UCSD-AML1 (cell line): ENCODE measurements at regions not wholly inside any gene's neighbourhood (a gene's known extent, or its start where the extent isn't known, plus 50 kb on each side); places are given as distances from the start of the nearest gene placed in this dataset.

ENCODE experiments used
- DNase-seq: peaks from one replicate; lab custom pipeline; 2025; ENCODE audit not compliant: unreplicated experiment; lab: John Stamatoyannopoulos, UW

- peak; percentile 8 for DNase-seq
Measured at GRCh38 chr5:164360589-164360988, 855.2 kb downstream of the MAT2B start.

DNA sequence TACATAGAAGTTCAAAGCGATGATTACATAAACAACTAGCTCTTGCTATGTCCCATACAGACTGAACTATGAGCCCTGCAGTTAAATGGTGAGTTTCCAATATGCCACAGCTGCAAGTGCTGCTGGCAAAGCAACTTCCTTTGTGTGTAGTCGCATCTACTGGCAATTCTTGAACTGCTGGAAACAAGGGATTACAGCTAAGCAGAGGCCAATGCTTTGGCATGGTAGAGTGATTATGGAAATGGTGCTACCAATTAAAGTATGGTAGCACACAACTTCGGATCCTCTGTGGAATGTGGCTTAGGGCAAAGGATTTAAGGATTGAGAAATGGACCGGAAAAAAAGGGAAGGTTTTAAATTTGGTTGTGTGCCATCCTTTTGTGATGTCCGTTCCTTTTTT, 856.6 kb downstream of the MAT2B start:
- DNase-seq, result peak; percentile 7

DNA sequence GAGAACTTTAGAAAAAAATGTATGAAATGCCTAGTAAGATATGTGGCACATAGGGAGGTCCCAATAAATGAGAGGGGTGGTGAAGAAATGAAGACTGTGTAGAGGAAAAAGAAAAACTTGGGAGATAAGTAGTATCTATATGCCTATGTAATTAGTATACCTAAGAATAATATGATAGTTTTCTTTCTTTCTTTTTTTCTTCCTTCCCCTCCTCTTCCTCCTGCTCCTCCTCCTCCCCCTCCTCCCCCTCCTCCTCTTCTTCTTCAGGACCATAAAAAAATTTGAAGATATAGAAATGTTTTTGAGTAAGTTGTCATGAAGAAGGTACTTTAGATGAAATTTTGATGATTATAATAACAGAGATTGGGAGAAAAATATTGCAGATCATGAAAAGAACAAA, 857.4 kb downstream of the MAT2B start:
- DNase-seq, result no peak

DNA sequence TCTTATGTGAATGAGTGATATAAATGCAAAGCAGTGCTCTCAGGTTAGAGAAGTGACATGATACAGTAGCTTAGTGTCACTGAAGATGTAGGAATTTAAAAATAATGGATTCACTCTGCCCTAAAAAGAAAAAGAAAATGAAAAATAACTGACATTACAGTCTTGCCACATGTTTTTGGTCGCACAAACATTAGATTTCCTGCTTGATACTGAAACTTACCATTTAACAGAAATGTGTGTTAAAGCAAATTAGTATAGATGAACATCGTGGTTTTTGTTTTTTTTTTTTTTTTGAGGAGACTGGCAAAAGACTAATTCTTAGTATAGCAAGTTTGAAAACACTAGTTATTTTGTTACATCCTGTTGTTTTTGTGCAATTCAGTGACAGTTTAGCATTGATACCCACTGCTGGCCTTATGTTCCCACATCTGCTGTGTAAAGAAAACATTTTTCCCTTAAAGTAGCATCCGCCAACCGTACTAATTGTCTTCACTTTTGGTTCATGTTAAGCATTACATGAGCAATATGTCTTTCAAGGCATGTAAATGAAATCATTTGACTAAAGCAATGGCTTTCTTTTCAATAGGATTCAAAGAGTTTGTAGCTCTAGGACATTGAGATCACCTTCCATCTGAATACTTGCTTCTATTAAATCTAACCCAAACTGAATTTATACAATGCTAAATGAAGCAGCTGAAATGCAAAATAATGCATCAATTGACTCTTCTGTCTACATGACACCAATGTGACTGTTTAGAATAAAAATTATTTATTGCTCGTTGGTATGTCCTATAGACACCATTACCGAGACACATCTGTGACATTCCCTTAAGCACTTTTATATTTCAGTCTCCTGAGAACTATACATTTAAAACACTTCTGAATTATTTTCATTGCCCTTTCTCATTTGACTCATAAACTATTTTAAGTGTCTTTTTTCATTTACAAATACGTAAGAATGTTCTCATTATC, 859.1 kb downstream of the MAT2B start:
- DNase-seq, result no peak

GRCh38 chr5:164370841-164371240, 865.4 kb downstream of the MAT2B start:
- DNase-seq, result no peak

DNA sequence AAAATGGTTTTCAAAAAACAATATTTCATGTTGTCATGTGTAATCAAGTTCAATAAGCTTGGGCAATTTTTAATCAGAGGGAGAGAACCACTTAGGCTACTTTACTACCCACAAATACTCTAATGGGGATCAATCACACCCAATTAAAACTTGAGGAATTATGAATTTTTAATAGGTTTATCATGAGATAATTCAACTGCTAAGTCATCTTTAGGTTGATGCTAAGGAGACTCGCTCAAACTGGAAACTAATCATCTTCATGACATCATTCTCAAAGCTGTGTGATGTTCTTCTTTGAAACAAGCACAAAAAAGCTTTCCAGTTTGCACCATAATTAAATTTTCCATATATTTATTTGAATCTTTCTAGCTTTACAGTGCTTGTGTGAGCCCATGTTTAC, 867.5 kb downstream of the MAT2B start:
- no peak for DNase-seq

DNA sequence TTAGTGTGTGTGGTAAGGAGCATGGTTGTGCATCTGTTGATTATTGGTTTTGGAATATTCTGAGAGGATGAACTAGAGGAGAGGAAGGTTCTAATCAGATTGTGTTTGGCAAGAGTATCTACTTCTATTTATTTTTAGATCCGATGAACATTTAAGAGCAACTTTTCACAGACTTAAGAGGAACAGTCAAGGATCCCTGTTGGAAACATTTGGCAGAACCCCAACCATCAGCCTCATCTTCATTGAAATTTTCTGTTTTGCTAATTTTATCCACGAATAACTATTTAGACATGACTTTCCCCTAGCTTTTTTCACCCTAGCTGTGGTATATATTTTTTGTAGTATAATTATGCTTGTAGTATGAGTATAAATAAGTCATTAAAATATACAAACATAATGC, 868.5 kb downstream of the MAT2B start:
- DNase-seq, result no peak

DNA sequence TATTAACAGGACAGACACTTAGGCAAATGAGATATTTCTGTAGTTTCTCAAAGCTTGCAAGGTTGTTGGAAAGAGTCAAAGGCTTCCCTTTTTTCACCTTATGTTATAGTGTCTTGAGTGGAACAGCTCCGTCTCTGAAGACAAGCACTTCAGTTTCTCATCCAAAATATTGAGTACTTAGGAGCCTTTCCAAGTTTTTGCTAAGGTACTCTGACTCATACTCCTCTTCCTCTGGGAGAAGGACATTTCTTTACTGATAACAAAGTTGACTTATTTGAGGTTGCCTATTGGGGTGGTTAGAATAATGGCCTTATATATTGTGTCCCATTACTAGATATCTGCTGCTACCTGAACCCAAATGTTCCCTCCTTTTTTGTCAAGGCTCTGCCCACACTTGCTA, 869.6 kb downstream of the MAT2B start:
- DNase-seq, result no peak

DNA sequence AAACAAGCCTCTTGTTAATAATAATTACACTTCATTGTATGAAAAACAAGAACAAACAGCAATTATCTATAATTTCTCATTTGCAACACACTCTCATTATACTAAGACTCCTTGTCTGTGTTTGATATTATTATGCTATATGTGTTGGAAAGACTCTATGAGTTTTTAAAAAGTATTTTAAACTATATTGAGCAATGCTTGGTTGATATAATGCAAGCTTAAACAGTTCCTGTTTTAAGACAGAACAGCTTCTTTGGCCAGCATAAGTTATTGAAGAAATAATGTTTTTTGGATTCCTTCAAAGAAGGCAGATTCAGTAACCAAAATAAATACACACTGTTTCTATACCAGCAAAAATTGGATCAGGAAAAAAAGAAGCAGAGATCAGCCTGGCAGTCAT, 871.4 kb downstream of the MAT2B start:
- no peak for DNase-seq

GRCh38 chr5:164377746-164378145, 872.3 kb downstream of the MAT2B start:
- DNase-seq, result no peak

- DNase-seq, result no peak
Measured at GRCh38 chr5:164383662-164384061, 878.2 kb downstream of the MAT2B start.

DNA sequence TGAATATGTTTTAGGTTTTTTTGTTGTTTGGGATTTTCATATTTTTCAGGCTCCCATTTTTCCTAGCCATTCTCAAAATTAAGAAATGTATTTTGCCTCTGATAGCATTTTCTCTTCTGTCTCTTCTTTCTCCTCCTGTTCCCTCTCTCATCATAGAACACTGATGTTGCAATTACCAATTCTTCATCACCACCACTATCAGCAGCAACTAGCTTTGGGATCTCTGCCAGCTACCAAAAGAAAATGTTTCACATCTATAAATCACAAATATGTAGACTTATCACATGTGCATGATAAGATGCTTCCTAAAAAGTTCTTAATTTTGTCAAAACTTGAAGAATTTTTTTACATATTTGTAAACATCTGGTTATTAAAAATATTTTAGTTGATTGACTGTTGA, 887.1 kb downstream of the MAT2B start:
- DNase-seq, result no peak

DNA sequence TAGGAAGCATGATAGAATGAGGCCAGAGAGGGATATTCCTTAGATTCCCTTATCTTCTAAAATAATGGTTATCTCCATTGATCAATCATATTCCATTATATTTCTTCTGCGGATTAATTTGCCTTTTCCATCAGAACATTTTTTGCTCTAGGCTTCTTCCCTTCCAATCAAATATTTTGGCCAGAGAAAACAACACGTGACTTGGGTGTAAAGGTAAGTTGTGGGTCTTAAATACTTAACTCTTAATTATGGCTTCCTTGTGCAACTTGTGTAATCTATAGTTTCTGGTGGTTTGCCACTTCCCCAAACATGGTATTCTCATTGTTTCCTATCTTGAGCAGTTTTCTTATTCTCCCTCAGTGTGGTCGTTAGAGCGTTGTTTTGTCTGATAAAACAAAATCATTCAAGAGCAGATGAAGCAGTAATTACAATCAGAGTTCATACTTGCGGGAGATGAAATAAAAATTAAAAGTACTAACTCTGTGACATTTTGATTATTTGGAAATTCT, 889.3 kb downstream of the MAT2B start:
- no peak for DNase-seq

DNA sequence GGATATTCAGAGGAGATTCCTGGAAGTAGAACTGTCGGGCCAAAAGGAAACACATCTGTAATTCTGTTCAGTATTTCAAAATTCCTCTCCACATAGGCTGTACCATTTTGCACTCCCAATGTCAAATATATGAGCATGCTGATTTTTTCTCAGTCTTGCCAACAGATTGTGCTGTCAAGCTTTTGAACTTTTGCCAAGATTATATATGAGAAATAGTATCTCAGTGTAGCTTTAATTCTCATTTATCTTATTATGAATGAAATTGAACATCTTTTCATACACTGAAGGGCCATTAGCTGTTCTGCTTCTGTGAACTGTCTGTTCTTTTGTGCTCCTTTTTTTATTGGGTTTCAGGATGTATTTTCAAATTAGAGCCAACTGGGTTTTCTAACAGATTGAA, 907.1 kb downstream of the MAT2B start:
- no peak for DNase-seq

GRCh38 chr5:164420161-164420560, 914.7 kb downstream of the MAT2B start:
- no peak for DNase-seq

- DNase-seq, result peak; percentile 9
Measured at GRCh38 chr5:164422400-164422799, 917.0 kb downstream of the MAT2B start.

DNA sequence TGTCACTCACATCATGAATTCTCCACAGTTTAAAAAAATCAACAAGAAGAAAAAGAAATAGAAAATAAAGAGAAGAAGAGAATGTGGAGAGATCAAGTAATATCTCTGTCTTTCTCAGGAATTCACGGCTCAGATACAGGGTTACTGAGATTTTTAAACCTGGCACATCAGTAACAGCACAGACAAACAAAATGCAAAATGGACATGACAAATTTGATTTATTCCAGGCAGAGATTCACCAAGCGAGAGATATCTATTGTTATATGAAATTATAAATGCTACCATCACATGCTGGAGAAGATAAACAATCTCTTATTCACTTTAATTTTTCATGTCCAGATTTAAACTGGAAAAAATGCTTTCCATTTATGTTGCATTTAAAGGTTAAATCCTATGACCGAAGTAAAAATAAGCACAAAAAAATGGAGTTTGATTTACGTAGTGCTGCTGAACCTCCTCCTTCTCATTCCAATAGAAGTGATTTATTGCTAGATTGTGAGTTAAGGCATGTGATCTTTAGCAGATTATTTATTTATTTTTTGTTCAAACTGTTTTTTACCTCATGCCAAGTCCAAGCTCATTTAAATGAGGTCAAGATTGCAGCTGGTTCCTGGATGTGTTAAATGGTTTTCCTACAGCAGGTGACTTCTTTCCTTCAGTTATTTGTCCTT, 926.4 kb downstream of the MAT2B start:
- DNase-seq, result no peak

- no peak for DNase-seq
Measured at GRCh38 chr5:164433106-164433870, 927.9 kb downstream of the MAT2B start.

GRCh38 chr5:164435576-164435975, 930.2 kb downstream of the MAT2B start:
- no peak for DNase-seq

DNA sequence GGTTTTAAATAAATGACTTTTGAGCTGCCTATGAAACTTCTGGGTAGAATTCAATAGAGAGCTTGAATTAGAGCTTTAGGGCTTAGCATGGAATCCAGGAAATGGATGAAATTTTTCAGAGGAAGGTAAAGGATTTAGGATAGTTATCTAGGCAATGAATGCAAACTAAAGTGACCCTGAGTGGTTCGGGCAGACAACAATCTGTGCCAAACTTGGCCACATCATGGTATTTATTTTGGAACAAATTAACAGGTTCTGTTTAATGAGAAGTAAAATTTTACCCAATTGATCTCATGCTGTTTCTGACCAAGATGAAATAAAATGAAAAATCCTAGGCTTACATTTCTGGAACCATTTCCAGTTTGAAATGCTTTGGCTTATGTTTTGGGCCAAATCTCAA, 934.4 kb downstream of the MAT2B start:
- no peak for DNase-seq

GRCh38 chr5:164449460-164449859, 944.0 kb downstream of the MAT2B start:
- no peak for DNase-seq
